Breast epithelium (tissue), 4 donors: ENCODE measurements at regions not wholly inside any gene's neighbourhood (a gene's known extent, or its start where the extent isn't known, plus 50 kb on each side); places are given as distances from the start of the nearest gene placed in this dataset.

Experiments
- DNase-seq, 2 donors: peaks; one replicate each; pipeline ENCODE4 v3.0.0-alpha.2; 2019; ENCODE audit warnings: low spot score in 2 of 2
- H3K27ac ChIP-seq, 2 donors: fragments of 200-600 bp; sonication (generic) in 1 of 2; one replicate each; pipeline ENCODE4 v1.5.1; 2016 to 2019; ENCODE audit warnings: mild to moderate bottlenecking in 1 of 2
- H3K27me3 ChIP-seq, 2 donors: fragments of 200-600 bp; sonication (generic) in 1 of 2; one replicate each; pipeline versions ENCODE4 v1.5.1 to v1.6.0; 2017 to 2019; ENCODE audit warnings: control low read depth in 1 of 2, mild to moderate bottlenecking in 1 of 2
- H3K36me3 ChIP-seq: fragments of 200-600 bp; one replicate; pipeline ENCODE4 v1.5.1; 2019
- H3K4me1 ChIP-seq, 2 donors: fragments of 200-600 bp; sonication (generic); one replicate each; pipeline ENCODE4 v1.5.1; 2016 to 2019; ENCODE audit warnings: control low read depth in 1 of 2
- H3K4me3 ChIP-seq, 3 donors: fragments of 200-600 bp; sonication (generic); 1 replicate in 2 of 3; 2 replicates in 1 of 3; pipeline ENCODE4 v1.5.1; 2016 to 2019; ENCODE audit warnings: mild to moderate bottlenecking in 3 of 3, moderate library complexity in 2 of 3
- H3K9me3 ChIP-seq, 2 donors: fragments of 200-600 bp; sonication (generic) in 1 of 2; one replicate each; pipeline ENCODE4 v1.5.1; 2016 to 2019; ENCODE audit warnings: control low read depth in 1 of 2
- POLR2A ChIP-seq: fragments of 450-650 bp; IDR thresholded peaks from one replicate; pipeline ENCODE4 v1.6.1; 2016; ENCODE audit warnings: antibody characterized with exemption, mild to moderate bottlenecking, moderate library complexity
- POLR2AphosphoS5 ChIP-seq, 3 donors: sonication (generic); formaldehyde crosslinking; IDR thresholded peaks; one replicate each; pipeline ENCODE4 v1.6.1; 2017; ENCODE audit warnings: antibody characterized with exemption in 3 of 3
- intact Hi-C: fragments of 100-400 bp; cut with DNase I; formaldehyde crosslinking; loops from one replicate; pipeline ENCODE4 v1.15.1; 2023; ENCODE audit warnings: low total_unique reads
- TF ChIP-seq, protein P1 (sequence below), 3 donors: fragments of 450-650 bp; IDR thresholded peaks; one replicate each; pipeline ENCODE4 v1.5.1; 2016 to 2017; ENCODE audit warnings: antibody characterized with exemption in 3 of 3, mild to moderate bottlenecking in 3 of 3, moderate library complexity in 3 of 3

DNA sequence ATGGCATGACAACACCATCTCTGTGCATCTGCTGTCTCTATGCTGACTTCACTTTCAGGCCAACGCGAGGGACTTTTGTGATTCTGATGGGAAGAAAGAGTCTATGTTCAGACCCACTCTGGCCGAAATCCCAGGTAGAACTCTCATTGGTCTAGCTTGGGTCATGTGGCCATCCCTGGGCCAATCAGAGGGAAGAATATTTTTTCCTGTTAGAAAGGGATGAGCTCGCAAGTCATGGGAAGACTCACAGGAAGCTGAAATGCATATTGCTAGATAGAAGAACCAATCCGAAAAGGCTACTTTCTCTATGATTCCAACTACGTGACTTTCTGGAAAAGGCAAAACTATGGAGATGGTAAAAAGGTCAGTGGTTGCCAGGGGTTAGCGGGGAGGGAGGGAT is 56.0 kb upstream of the LINC01488 start:
- H3K9me3 ChIP-seq: peaks cover 8 to 12% of the 10 kb centered on the region in 2 donors
- TF ChIP-seq POLR2A: no peak
- TF ChIP-seq, protein P1, sequence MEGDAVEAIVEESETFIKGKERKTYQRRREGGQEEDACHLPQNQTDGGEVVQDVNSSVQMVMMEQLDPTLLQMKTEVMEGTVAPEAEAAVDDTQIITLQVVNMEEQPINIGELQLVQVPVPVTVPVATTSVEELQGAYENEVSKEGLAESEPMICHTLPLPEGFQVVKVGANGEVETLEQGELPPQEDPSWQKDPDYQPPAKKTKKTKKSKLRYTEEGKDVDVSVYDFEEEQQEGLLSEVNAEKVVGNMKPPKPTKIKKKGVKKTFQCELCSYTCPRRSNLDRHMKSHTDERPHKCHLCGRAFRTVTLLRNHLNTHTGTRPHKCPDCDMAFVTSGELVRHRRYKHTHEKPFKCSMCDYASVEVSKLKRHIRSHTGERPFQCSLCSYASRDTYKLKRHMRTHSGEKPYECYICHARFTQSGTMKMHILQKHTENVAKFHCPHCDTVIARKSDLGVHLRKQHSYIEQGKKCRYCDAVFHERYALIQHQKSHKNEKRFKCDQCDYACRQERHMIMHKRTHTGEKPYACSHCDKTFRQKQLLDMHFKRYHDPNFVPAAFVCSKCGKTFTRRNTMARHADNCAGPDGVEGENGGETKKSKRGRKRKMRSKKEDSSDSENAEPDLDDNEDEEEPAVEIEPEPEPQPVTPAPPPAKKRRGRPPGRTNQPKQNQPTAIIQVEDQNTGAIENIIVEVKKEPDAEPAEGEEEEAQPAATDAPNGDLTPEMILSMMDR (IDR thresholded peaks at IDR 0.05): no peak
- H3K27me3 ChIP-seq: no peaks in the 10 kb centered on the region
- DNase-seq: no peak
- no peak overlapping the region for H3K4me3 ChIP-seq
- no peaks in the 10 kb centered on the region for H3K4me1 ChIP-seq
- intact Hi-C loops: no loop called here
- no peaks in the 10 kb centered on the region for H3K36me3 ChIP-seq
- H3K27ac ChIP-seq: no peak overlapping the region

DNA sequence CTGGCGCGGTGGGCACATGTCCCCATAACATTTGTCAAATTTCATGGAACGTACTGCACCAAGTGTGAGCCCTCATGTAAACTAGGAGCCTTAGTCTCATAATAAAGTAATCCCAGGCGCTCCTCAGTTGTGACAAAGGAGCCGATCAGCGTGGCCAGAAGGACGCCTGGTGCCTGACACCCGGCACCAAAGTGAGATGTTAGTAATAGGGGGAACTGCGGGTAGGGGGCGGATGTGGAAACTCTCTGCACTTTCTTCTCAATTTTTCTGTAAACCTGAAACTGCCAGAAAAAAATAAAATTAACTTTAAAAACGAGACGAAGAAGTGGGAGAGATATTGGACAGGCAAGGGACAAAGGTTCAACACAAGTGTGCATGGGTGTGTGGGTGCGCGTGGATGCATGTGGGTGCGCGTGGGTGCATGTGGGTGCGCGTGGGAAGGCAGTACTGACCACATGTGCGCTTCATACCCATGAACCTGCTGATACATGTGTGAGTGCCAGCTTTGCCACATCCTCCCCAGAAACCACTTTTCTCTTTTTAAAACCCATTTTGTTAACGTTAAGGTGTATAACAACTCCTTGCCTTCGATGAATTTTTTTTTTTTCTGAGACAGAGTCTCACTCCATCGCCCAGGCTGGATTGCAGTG is 55.4 kb upstream of the LINC01488 start:
- H3K4me3 ChIP-seq: no peak overlapping the region
- H3K4me1 ChIP-seq: no peaks in the 10 kb centered on the region
- H3K27me3 ChIP-seq: no peaks in the 10 kb centered on the region
- peaks cover 8 to 12% of the 10 kb centered on the region in 2 donors for H3K9me3 ChIP-seq
- H3K27ac ChIP-seq: no peak overlapping the region
- TF ChIP-seq POLR2AphosphoS5 (IDR thresholded peaks at IDR 0.05) (no peak), POLR2A (no peak)
- TF ChIP-seq, protein P1 (IDR thresholded peaks at IDR 0.05): no peak
- no peak for DNase-seq
- no peaks in the 10 kb centered on the region for H3K36me3 ChIP-seq
- intact Hi-C loops: no loop called here

GRCh38 chr11:69427337-69427736 is 54.1 kb upstream of the LINC01488 start:
- H3K9me3 ChIP-seq: peaks cover 8 to 12% of the 10 kb centered on the region in 2 donors
- no peak overlapping the region for H3K27ac ChIP-seq
- intact Hi-C loops: no loop called here
- no peak overlapping the region for H3K4me3 ChIP-seq
- H3K36me3 ChIP-seq: no peaks in the 10 kb centered on the region
- no peak for DNase-seq
- no peaks in the 10 kb centered on the region for H3K27me3 ChIP-seq
- TF ChIP-seq, protein P1 (IDR thresholded peaks at IDR 0.05): no peak
- TF ChIP-seq POLR2AphosphoS5 (IDR thresholded peaks at IDR 0.05): no peak
- no peak for TF ChIP-seq POLR2A
- no peaks in the 10 kb centered on the region for H3K4me1 ChIP-seq

GRCh38 chr11:69427906-69428880 is 53.3 kb upstream of the LINC01488 start:
- Histone ChIP-seq H3K36me3 (no peaks in the 10 kb centered on the region), H3K4me1 (no peaks in the 10 kb centered on the region), H3K27ac (no peak overlapping the region), H3K4me3 (no peak overlapping the region), H3K27me3 (no peaks in the 10 kb centered on the region), H3K9me3 (peaks cover 8 to 12% of the 10 kb centered on the region in 2 donors)
- TF ChIP-seq POLR2A (no peak), POLR2AphosphoS5 (IDR thresholded peaks at IDR 0.05) (no peak)
- TF ChIP-seq, protein P1 (IDR thresholded peaks at IDR 0.05): no peak
- DNase-seq: no peak
- intact Hi-C loops: no loop called here
